Peyer's patch (tissue), 4 donors: ENCODE measurements at regions not wholly inside any gene's neighbourhood (a gene's known extent, or its start where the extent isn't known, plus 50 kb on each side); places are given as distances from the start of the nearest gene placed in this dataset.

Experiments used
- POLR2A ChIP-seq, 2 donors: fragments of 450-650 bp; IDR thresholded peaks; one replicate each; pipeline ENCODE4 v1.5.1; 2017; ENCODE audit warnings: antibody characterized with exemption in 2 of 2, mild to moderate bottlenecking in 2 of 2, moderate library complexity in 2 of 2
- TF ChIP-seq, protein P1 (sequence below), 6 experiments: fragments of 450-650 bp in 4 of 6; fragments of 200-600 bp in 2 of 6; sonication (generic) in 1 of 6; IDR thresholded peaks; one replicate each; pipeline ENCODE4 v1.5.1; 2017 to 2019; ENCODE audit warnings: antibody characterized with exemption in 6 of 6, mild to moderate bottlenecking in 3 of 6, moderate library complexity in 1 of 6

DNA sequence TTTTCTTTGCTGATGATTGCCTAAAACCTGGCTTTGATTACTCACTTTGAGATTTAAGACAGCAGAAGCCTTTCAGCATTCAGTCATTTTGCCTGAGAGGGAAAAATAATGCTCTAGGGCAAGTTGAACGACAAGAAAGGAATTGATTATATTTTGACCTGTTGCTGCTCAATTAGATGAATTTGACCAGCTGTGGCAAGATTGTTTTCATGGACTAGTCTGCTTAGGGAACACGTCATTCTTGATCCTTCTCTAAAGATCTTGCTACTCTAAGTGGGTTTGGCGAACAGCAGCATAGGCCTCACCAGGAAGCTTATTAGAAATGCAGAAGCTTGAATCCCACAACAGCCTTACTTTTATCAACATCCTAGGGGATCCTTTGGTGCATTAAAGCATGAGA is 59.7 kb upstream of the PHACTR1 start:
- TF ChIP-seq, protein P1, sequence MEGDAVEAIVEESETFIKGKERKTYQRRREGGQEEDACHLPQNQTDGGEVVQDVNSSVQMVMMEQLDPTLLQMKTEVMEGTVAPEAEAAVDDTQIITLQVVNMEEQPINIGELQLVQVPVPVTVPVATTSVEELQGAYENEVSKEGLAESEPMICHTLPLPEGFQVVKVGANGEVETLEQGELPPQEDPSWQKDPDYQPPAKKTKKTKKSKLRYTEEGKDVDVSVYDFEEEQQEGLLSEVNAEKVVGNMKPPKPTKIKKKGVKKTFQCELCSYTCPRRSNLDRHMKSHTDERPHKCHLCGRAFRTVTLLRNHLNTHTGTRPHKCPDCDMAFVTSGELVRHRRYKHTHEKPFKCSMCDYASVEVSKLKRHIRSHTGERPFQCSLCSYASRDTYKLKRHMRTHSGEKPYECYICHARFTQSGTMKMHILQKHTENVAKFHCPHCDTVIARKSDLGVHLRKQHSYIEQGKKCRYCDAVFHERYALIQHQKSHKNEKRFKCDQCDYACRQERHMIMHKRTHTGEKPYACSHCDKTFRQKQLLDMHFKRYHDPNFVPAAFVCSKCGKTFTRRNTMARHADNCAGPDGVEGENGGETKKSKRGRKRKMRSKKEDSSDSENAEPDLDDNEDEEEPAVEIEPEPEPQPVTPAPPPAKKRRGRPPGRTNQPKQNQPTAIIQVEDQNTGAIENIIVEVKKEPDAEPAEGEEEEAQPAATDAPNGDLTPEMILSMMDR (IDR thresholded peaks at IDR 0.05), result no peak
- TF ChIP-seq POLR2A (IDR thresholded peaks at IDR 0.05), result no peak
